ENCODE measurements at regions not wholly inside any gene's neighbourhood (a gene's known extent, or its start where the extent isn't known, plus 50 kb on each side); places are given as distances from the start of the nearest gene placed in this dataset.

GRCh38 chrX:145881175-145881995, 63.8 kb downstream of the SLITRK2 start:
- no peak for DNase-seq (ENCODE audit: extremely low spot score)
- CTCF ChIA-PET, result no interaction called here
- no peak for TF ChIP-seq CTCF (IDR thresholded peaks at IDR 0.05; ENCODE audit: control extremely low read depth, extremely low read depth, low read depth, missing control alignments)
- POLR2A ChIA-PET, result no interaction called here

GRCh38 chrX:145886469-145886868, 68.8 kb downstream of the SLITRK2 start:
- no peak for DNase-seq (ENCODE audit: extremely low spot score)
- ChIA-PET POLR2A (no interaction called here), CTCF (no interaction called here)
- no peak for TF ChIP-seq CTCF (IDR thresholded peaks at IDR 0.05; ENCODE audit: control extremely low read depth, extremely low read depth, low read depth, missing control alignments)

GRCh38 chrX:145910017-145910416, 92.4 kb downstream of the SLITRK2 start:
- TF ChIP-seq CTCF (IDR thresholded peaks at IDR 0.05; ENCODE audit: control extremely low read depth, extremely low read depth, low read depth, missing control alignments), result no peak
- ChIA-PET POLR2A (no interaction called here), CTCF (no interaction called here)
- DNase-seq (ENCODE audit: extremely low spot score), result no peak

GRCh38 chrX:145919400-145919799, 101.8 kb downstream of the SLITRK2 start:
- TF ChIP-seq CTCF (IDR thresholded peaks at IDR 0.05; ENCODE audit: control extremely low read depth, extremely low read depth, low read depth, missing control alignments), result no peak
- CTCF ChIA-PET, result no interaction called here
- POLR2A ChIA-PET, result no interaction called here
- DNase-seq (ENCODE audit: extremely low spot score), result no peak

GRCh38 chrX:145923376-145923775, 105.7 kb downstream of the SLITRK2 start:
- POLR2A ChIA-PET, result no interaction called here

GRCh38 chrX:145936769-145937168, 119.1 kb downstream of the SLITRK2 start:
- ChIA-PET CTCF (no interaction called here), POLR2A (no interaction called here)
- no peak for DNase-seq (ENCODE audit: extremely low spot score)
- no peak for TF ChIP-seq CTCF (IDR thresholded peaks at IDR 0.05; ENCODE audit: control extremely low read depth, extremely low read depth, low read depth, missing control alignments)

More at GRCh38 chrX:145923376-145923775, 105.7 kb downstream of the SLITRK2 start:
- TF ChIP-seq CTCF (IDR thresholded peaks at IDR 0.05; ENCODE audit: control extremely low read depth, extremely low read depth, low read depth, missing control alignments), result no peak
- CTCF ChIA-PET, result no interaction called here
- no peak for DNase-seq (ENCODE audit: extremely low spot score)
